ENCODE measurements at regions not wholly inside any gene's neighbourhood (a gene's known extent, or its start where the extent isn't known, plus 50 kb on each side); places are given as distances from the start of the nearest gene placed in this dataset.

DNA sequence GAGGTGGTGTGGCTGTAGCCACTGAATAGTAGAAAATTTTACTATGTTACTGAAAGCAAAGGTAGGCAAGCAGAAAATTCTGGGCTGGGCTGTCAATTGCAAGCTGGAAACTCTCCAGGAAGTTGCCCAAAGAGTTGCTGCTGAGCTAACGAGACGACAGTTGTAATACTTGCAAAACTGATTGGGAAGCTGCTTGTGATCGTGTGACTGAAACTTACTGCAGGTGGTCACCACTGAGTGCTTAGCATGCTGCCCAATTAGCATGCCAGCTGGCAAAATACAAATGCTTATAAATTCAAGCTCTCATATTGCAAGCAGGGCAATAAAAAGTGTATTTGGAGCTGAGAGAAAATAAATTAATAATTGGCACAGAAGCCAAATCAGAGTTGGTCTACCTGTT lies 758.5 kb upstream of the EDIL3 start:
- in situ Hi-C loops (cut with HindIII; ENCODE audit: low pct_unique_long_range_greater_than_20kb, low sequenced_read_pairs) = no loop called here
- no peak for DNase-seq (ENCODE audit: low read depth)

DNA sequence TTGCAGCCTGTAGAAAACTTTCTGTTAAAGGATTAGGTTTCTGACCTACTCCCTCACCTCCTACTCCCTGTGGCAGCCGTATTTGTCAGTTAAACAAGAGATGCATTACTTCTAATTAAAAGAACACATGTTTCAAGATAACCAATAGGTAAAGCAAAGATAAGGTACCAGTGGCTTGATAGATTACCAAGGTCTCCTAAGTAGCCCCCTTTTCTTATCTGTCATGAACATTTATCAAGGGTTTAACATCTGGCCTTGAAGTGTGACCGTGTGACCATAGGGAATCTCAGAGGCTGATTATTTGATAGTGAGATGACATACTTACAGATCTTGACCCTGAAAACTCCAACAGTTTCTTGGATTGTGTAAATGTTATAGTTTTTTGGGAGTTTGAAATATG lies 764.0 kb upstream of the EDIL3 start:
- DNase-seq (ENCODE audit: low read depth) = no peak
- in situ Hi-C loops (cut with HindIII; ENCODE audit: low pct_unique_long_range_greater_than_20kb, low sequenced_read_pairs) = no loop called here

DNA sequence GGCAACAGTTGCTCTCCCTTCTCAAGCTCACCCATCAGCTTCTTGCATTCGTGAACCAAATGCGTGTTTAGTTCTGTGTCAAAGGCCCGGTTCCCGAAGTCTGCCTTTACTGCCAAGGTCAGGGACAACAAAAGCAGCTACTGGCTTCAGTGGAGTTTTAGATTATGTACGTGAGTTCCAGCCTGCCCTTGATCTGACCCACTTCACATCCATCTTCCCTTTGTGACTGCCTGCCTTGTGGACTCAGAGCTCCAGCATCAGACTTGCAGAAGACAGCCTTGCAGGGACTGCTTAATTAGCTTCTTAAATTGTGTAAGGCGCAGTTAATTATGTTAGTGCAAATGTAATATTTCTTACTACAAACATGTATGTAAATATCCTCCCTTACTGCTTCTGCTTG lies 774.7 kb upstream of the EDIL3 start:
- DNase-seq (ENCODE audit: low read depth) = no peak
- in situ Hi-C loops (cut with HindIII; ENCODE audit: low pct_unique_long_range_greater_than_20kb, low sequenced_read_pairs) = no loop called here

DNA sequence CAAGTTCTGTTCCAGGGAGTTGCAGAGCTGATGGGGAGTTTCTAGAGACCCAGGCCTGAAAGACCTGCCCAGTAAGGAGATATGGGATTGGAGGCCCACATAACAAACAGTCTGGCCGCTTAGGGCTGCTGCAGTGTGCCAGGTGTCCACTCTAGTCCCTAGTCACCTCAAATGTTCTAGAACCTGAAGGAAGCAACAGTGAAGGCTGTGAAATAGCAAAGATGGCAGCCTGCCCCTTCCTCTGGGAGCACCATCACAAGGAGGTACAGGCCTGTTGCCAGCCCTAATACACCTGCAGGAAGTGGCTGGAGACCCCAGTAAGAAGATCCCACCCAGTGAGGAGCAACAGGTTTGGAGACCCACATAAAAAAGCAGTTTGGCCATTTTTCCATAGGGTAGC lies 783.8 kb upstream of the EDIL3 start:
- in situ Hi-C loops (cut with HindIII; ENCODE audit: low pct_unique_long_range_greater_than_20kb, low sequenced_read_pairs) = no loop called here
- DNase-seq (ENCODE audit: low read depth) = no peak

- in situ Hi-C loops (cut with HindIII; ENCODE audit: low pct_unique_long_range_greater_than_20kb, low sequenced_read_pairs) = no loop called here
- no peak for DNase-seq (ENCODE audit: low read depth)
These were observed 785.5 kb upstream of the EDIL3 start for GRCh38 chr5:85170183-85170582.

- in situ Hi-C loops (cut with HindIII; ENCODE audit: low pct_unique_long_range_greater_than_20kb, low sequenced_read_pairs) = no loop called here
- no peak for DNase-seq (ENCODE audit: low read depth)
These were observed 788.8 kb upstream of the EDIL3 start for GRCh38 chr5:85173469-85173868.

DNA sequence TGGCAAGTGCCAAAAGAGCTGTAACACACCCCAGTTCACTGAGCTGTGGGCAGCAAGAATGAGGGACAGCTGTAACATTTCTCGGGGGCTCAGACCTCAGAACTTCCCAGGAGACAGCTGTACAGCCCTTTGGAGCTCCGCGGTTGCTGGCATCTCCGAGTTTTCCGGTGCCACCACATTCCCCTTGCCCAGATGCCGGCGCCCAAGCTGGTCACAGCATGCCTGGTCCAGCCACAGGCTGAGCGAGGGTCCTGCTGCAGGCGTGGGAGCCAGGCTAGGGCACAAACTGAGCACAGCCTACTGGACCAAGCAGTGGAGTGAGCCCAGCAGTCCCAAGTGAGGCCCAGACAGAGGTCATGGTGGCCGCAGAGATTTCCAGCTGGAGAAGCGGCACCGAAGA lies 797.7 kb upstream of the EDIL3 start:
- DNase-seq (ENCODE audit: low read depth) = no peak
- in situ Hi-C loops (cut with HindIII; ENCODE audit: low pct_unique_long_range_greater_than_20kb, low sequenced_read_pairs) = no loop called here

DNA sequence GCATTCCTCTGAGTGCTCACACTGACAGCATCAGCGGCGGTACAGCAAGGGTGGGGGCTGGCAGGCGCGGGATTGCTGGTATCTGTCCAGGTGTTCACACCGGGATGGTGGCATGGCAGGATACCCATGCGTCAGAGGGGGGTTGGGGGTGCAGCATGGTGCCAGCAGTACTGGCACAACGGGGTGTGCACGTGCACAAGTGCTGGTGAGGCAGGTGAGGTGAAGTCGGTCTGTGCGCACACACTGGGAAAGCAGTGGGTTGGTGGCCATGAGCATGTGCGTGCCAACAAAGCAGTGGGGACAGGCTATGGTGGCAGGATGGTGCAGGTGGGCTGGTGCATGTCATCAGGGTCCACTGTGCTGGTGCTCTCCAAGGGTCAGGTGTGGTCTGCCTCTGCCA lies 819.6 kb upstream of the EDIL3 start:
- in situ Hi-C loops (cut with HindIII; ENCODE audit: low pct_unique_long_range_greater_than_20kb, low sequenced_read_pairs) = no loop called here
- no peak for DNase-seq (ENCODE audit: low read depth)

- no peak for DNase-seq (ENCODE audit: low read depth)
- in situ Hi-C loops (cut with HindIII; ENCODE audit: low pct_unique_long_range_greater_than_20kb, low sequenced_read_pairs) = no loop called here
These were observed 820.8 kb upstream of the EDIL3 start for GRCh38 chr5:85205430-85205829.

DNA sequence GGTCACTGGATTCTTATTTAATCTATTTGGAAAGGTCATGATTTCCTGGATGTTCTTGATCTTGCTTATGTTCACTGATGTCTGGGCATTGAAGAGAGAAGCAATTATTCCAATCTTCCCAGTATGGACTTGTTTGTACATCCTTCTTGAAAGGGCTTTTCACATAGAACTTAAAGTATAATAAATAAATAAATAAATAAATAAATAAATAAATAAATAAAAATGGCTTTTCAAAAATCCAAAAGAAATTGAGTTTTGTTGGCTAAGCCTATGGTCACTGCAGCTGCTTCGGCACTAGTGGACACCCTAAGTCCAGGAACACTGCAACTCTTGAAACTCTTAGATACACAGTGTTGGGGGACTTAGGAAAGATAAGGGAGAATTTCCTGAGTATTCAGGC lies 840.7 kb upstream of the EDIL3 start:
- DNase-seq (ENCODE audit: low read depth) = no peak
- in situ Hi-C loops (cut with HindIII; ENCODE audit: low pct_unique_long_range_greater_than_20kb, low sequenced_read_pairs) = no loop called here

- no peak for DNase-seq (ENCODE audit: low read depth)
- in situ Hi-C loops (cut with HindIII; ENCODE audit: low pct_unique_long_range_greater_than_20kb, low sequenced_read_pairs) = no loop called here
These were observed 864.5 kb upstream of the EDIL3 start for GRCh38 chr5:85249204-85249603.

DNA sequence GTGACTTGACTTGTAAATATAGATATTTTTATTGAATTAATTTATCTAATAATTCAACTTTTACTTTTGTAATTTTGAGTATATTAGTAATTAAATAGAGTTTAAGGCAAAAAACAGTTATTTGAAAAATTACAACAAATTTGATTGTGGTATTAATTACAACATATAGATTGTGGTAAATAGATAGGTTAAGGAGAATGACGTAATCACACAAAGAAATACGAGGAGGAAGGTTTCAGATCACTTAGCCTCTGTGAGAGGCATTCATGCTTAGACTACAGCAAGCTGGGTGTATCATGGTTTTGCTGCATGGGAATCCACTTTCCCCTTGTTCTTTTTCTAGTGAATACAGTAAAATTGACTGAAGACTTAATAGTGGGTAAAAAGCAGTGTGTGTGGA lies 878.4 kb upstream of the EDIL3 start:
- in situ Hi-C loops (cut with HindIII; ENCODE audit: low pct_unique_long_range_greater_than_20kb, low sequenced_read_pairs) = no loop called here
- DNase-seq (ENCODE audit: low read depth) = no peak

GRCh38 chr5:85266692-85267091 lies 882.0 kb upstream of the EDIL3 start:
- in situ Hi-C loops (cut with HindIII; ENCODE audit: low pct_unique_long_range_greater_than_20kb, low sequenced_read_pairs) = no loop called here
- DNase-seq (ENCODE audit: low read depth) = no peak

DNA sequence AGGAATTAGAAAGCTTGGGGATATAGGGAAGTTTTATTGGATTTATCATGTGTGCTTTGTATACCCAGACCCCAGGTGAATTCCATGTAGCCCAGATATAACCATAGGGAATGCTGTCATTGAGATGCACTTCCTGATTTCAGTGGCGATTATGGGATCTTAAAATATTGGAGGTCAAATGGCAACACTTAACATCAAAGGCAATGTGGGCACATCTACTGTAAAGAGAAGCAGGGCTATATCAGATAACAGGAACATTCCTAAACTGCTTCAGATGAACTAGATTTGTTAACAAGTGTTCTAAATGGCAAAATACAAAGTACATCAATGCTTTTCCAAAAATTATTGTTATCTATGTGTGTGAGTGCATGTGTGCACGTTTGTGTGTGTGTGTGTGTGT lies 883.5 kb upstream of the EDIL3 start:
- DNase-seq (ENCODE audit: low read depth) = no peak
- in situ Hi-C loops (cut with HindIII; ENCODE audit: low pct_unique_long_range_greater_than_20kb, low sequenced_read_pairs) = no loop called here

DNA sequence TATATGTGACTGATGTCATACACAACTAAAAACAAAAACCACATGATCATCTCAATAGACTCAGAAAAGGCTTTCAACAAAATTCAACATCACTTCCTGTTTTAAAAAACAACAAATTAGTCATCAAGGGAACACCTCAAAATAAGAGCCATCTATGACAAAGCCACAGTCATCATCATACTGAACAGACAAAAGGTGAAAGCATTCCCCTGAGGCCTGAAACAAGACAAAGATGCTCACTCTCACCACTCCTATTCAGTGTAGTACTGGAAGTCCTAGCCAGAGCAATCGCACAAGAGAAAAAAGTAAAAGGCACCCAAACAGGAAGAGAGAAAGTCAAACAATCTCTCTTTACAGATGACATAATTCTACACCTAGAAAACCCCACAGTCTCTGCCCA lies 893.5 kb upstream of the EDIL3 start:
- in situ Hi-C loops (cut with HindIII; ENCODE audit: low pct_unique_long_range_greater_than_20kb, low sequenced_read_pairs) = no loop called here
- no peak for DNase-seq (ENCODE audit: low read depth)

- in situ Hi-C loops (cut with HindIII; ENCODE audit: low pct_unique_long_range_greater_than_20kb, low sequenced_read_pairs) = no loop called here
- DNase-seq (ENCODE audit: low read depth) = no peak
These were observed 904.2 kb upstream of the EDIL3 start for GRCh38 chr5:85288914-85289313.

DNA sequence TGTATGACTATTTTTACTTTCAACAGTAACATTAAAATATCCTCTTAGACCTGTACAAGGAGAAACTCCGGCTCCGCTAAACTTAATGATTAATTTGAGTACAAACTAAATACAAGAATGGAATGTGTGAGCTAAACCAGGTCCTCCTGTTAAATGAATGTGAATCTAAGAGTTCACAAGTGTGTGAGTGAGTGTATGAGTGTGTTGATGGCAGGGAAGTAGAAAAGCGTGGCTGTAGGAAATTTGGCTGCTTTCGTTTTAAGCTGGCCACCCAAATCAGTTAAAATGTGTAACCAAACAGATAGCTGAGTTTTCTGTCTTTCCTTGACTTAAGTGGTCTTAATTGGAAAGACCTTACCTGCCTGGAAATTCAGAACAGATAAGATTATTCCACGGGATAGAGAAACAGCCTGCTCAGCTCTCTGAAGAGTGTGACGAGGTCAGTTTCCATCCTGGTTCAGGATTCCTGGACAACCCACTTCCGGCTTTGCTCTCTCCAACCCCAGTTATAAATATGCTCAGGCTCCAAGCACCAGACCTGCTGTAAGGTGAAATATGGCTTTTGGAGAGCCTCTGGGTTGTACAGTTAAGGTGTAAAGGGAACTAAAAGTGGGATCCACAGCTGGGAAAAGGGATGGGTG lies 908.6 kb upstream of the EDIL3 start:
- in situ Hi-C loops (cut with HindIII; ENCODE audit: low pct_unique_long_range_greater_than_20kb, low sequenced_read_pairs) = no loop called here
- peak; percentile 21 for DNase-seq (ENCODE audit: low read depth)

DNA sequence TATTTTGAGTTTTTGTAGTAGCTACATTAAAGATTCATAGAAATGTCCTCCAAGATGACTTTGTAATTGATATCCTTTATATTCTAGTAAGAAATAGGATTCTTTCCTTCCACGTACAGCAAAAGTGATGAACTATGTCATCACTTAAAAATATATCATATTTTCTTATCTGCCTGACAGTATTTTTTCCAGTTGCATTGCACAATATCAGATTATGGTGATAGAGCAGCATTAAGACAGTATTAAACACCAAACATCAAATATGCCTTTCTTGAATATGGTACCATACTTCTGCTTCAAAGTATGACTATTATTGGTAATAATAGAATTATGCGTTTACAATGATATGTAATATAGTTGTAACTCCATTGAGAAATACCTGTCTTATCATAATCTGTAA lies 919.8 kb upstream of the EDIL3 start:
- in situ Hi-C loops (cut with HindIII; ENCODE audit: low pct_unique_long_range_greater_than_20kb, low sequenced_read_pairs) = no loop called here
- no peak for DNase-seq (ENCODE audit: low read depth)

DNA sequence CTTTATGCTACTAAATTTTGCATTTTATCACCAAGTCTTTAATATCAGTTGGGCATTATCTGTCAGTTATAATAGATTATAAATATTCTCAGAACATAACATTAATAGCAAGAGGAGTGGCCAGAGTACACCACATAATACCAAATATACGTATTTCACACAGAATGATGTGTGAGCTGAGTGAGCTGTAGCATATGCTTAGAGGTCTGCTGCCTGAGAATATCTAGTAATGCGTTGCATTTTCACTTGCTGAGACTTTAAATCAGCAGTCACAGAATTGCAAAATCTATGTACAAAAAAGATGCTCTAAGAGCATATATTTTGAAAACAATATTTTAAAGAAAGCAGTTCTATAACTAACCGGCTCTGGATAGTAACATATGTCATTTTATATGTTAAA lies 921.1 kb upstream of the EDIL3 start:
- in situ Hi-C loops (cut with HindIII; ENCODE audit: low pct_unique_long_range_greater_than_20kb, low sequenced_read_pairs) = no loop called here
- DNase-seq (ENCODE audit: low read depth) = no peak

DNA sequence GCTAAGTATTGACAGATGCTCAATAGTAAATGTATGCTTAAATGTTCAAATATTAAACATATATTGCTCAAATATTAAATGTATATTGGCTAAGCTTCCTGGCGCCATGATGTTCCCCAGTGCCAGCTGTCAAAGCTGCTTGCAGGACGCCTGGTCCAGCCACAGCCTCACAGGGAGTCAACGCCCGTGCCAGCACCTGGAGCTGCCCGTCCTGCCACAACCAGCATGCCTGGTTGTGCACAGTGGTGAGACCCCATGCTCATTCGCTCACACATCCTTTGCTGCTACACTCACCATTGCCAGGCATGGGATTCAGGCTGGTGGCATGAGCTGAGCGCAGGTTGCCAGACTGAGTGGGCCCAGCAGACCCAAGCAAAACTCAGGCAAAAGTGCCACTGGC lies 926.9 kb upstream of the EDIL3 start:
- DNase-seq (ENCODE audit: low read depth) = no peak
- in situ Hi-C loops (cut with HindIII; ENCODE audit: low pct_unique_long_range_greater_than_20kb, low sequenced_read_pairs) = no loop called here

GRCh38 chr5:85320495-85320894 lies 935.8 kb upstream of the EDIL3 start:
- no peak for DNase-seq (ENCODE audit: low read depth)
- in situ Hi-C loops (cut with HindIII; ENCODE audit: low pct_unique_long_range_greater_than_20kb, low sequenced_read_pairs) = no loop called here
